Lung (tissue), 11 donors: ENCODE measurements at regions not wholly inside any gene's neighbourhood (a gene's known extent, or its start where the extent isn't known, plus 50 kb on each side); places are given as distances from the start of the nearest gene placed in this dataset.

Experiments used
- ATAC-seq: fragments of 200-7000 bp; cut with Tn5 transposase; one replicate; pipeline ENCODE4 v1.9.1; 2020; ENCODE audit warnings: moderate number of reproducible peaks; ENCODE audit not compliant: insufficient read depth, low FRiP score
- DNase-seq, 3 donors: peaks; one replicate each; pipeline ENCODE4 v3.0.0-alpha.2; 2013 to 2017
- H3K27ac ChIP-seq, 2 donors: one replicate each; pipeline ENCODE4 v1.5.1; 2013; ENCODE audit warnings: mild to moderate bottlenecking in 2 of 2, moderate library complexity in 2 of 2, control low read depth in 1 of 2, inconsistent platforms in 1 of 2, low read depth in 1 of 2, low read length in 1 of 2
- H3K27me3 ChIP-seq, 3 donors: one replicate each; pipeline ENCODE4 v1.5.1; 2013; ENCODE audit warnings: low read length in 2 of 3; ENCODE audit not compliant: control insufficient read depth in 3 of 3, insufficient read depth in 3 of 3
- H3K36me3 ChIP-seq, 4 donors: one replicate each; pipeline ENCODE4 v1.5.1; 2013; ENCODE audit warnings: low read length in 4 of 4, mild to moderate bottlenecking in 1 of 4, moderate library complexity in 1 of 4; ENCODE audit not compliant: control insufficient read depth in 4 of 4, insufficient read depth in 4 of 4
- H3K4me1 ChIP-seq, 5 donors: one replicate each; pipeline ENCODE4 v1.5.1; 2013; ENCODE audit warnings: low read length in 5 of 5, mild to moderate bottlenecking in 2 of 5, moderate library complexity in 1 of 5; ENCODE audit not compliant: control insufficient read depth in 5 of 5, insufficient read depth in 5 of 5
- H3K4me3 ChIP-seq: one replicate; pipeline ENCODE4 v1.5.1; 2013; ENCODE audit warnings: mild to moderate bottlenecking, control low read depth, moderate library complexity
- H3K9ac ChIP-seq, 2 donors: one replicate each; pipeline ENCODE4 v1.5.1; 2013; ENCODE audit warnings: low read length in 2 of 2, control low read depth in 1 of 2; ENCODE audit not compliant: insufficient read depth in 1 of 2
- H3K9me3 ChIP-seq, 4 donors: one replicate each; pipeline ENCODE4 v1.5.1; 2013; ENCODE audit warnings: low read length in 3 of 4, mild to moderate bottlenecking in 1 of 4, moderate library complexity in 1 of 4; ENCODE audit not compliant: control insufficient read depth in 4 of 4, insufficient read depth in 3 of 4
- WGBS, 2 donors: extraction: QIAGEN DNeasy Blood & Tissue Kit; methylation state at CpG; one replicate each; pipeline ENCODE4 v1.1.7; 2013; 5-methylcytosine and 5-hydroxymethylcytosine counted together
- TF ChIP-seq, protein P1 (sequence below): IDR thresholded peaks from 2 replicates; pipeline ENCODE4 v1.5.1; 2012; ENCODE audit warnings: mild to moderate bottlenecking; ENCODE audit errors: control extremely low read depth, extremely low read depth
- donor health status: control.
- donor health status: control.
- donor health status: Bipolar disorder and iron deficiency.
- donor health status: healthy.
- donor health status: DM: yes; HTN: yes; CAD: no.

GRCh38 chr3:18623220-18623619, 198.1 kb upstream of the SATB1 start:
- H3K27ac ChIP-seq = no peak overlapping the region
- no peaks in the 10 kb centered on the region for H3K9me3 ChIP-seq
- ATAC-seq (no peak), DNase-seq (no peak)
- H3K36me3 ChIP-seq = no peaks in the 10 kb centered on the region
- 93 to 98% methylated on average over 6 of the region's 6 CpGs for WGBS, 2 donors
- H3K4me3 ChIP-seq = no peak overlapping the region
- H3K9ac ChIP-seq = no peak overlapping the region
- TF ChIP-seq, protein P1, sequence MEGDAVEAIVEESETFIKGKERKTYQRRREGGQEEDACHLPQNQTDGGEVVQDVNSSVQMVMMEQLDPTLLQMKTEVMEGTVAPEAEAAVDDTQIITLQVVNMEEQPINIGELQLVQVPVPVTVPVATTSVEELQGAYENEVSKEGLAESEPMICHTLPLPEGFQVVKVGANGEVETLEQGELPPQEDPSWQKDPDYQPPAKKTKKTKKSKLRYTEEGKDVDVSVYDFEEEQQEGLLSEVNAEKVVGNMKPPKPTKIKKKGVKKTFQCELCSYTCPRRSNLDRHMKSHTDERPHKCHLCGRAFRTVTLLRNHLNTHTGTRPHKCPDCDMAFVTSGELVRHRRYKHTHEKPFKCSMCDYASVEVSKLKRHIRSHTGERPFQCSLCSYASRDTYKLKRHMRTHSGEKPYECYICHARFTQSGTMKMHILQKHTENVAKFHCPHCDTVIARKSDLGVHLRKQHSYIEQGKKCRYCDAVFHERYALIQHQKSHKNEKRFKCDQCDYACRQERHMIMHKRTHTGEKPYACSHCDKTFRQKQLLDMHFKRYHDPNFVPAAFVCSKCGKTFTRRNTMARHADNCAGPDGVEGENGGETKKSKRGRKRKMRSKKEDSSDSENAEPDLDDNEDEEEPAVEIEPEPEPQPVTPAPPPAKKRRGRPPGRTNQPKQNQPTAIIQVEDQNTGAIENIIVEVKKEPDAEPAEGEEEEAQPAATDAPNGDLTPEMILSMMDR = no peak
- no peaks in the 10 kb centered on the region for H3K4me1 ChIP-seq
- H3K27me3 ChIP-seq = no peaks in the 10 kb centered on the region

DNA sequence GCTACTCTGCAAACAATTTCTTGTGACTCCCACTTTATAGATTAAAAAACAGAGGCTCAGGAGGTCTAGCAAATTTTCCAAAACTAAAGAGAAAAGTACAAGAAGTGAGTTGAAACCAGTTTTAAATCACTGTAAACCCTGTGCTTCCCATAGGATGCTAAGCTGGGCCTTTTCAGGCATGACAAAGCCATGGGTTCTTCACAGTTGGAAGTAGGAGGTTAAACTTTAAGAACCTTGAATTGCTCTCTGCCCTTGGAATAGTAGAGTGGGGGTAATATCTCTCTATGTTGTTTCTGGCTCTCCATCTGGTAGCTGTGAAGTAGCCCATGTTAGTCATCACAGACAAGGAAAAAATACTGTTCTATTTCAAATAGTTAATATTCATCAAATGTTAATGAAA, 193.6 kb upstream of the SATB1 start:
- Histone ChIP-seq H3K9me3 (no peaks in the 10 kb centered on the region), H3K27me3 (no peaks in the 10 kb centered on the region), H3K4me3 (no peak overlapping the region), H3K36me3 (no peaks in the 10 kb centered on the region), H3K4me1 (no peaks in the 10 kb centered on the region), H3K9ac (no peak overlapping the region), H3K27ac (no peak overlapping the region)
- no peak for DNase-seq
- TF ChIP-seq, protein P1 = no peak
- no peak for ATAC-seq

DNA sequence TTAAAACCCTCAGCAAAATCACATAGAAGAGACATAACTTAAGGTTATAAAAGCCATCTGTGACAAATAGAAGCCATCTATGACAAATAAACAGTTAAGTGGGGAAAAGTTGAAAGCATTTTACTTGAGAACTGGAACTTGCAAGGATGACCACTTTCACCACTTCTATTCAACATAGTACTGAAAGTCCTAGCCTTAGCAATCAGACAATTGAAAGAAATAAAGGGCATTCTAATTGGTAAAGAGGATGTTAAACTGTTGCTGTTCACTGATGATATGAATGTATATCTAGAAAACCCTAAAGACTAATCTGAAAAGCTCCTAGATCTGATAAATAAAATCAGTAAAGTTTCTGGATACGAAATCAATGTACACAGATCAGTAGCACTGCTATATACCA, 186.9 kb upstream of the SATB1 start:
- TF ChIP-seq, protein P1 = no peak
- 87 to 90% methylated on average over 1 of the region's 1 CpG for WGBS, 2 donors
- ATAC-seq = no peak
- H3K27ac ChIP-seq = no peak overlapping the region
- H3K36me3 ChIP-seq = no peaks in the 10 kb centered on the region
- no peak for DNase-seq
- no peak overlapping the region for H3K4me3 ChIP-seq
- no peak overlapping the region for H3K9ac ChIP-seq
- peaks cover 0 to 3% (median 0%) of the 10 kb centered on the region in 4 donors for H3K9me3 ChIP-seq
- no peaks in the 10 kb centered on the region for H3K4me1 ChIP-seq
- H3K27me3 ChIP-seq = no peaks in the 10 kb centered on the region

- Histone ChIP-seq H3K4me3 (no peak overlapping the region), H3K4me1 (no peaks in the 10 kb centered on the region), H3K36me3 (no peaks in the 10 kb centered on the region), H3K27me3 (no peaks in the 10 kb centered on the region), H3K27ac (no peak overlapping the region), H3K9ac (no peak overlapping the region), H3K9me3 (peaks cover 0 to 3% (median 0%) of the 10 kb centered on the region in 4 donors)
- no peak for DNase-seq
- ATAC-seq = no peak
- TF ChIP-seq, protein P1 = no peak
- WGBS, 2 donors = 40 to 61% methylated on average over 4 of the region's 4 CpGs
These were observed 184.0 kb upstream of the SATB1 start for GRCh38 chr3:18609187-18609586.
